ENCODE measurements at regions not wholly inside any gene's neighbourhood (a gene's known extent, or its start where the extent isn't known, plus 50 kb on each side); places are given as distances from the start of the nearest gene placed in this dataset.

GRCh38 chr5:34487956-34488355 lies 168.2 kb upstream of the RAI14 start:
- H3K9me3 Mint-ChIP-seq (ENCODE audit: low read depth), result no peaks in the 10 kb centered on the region
- peak overlapping the region; percentile 89 for H3K27ac Mint-ChIP-seq
- no peaks in the 10 kb centered on the region for H3K36me3 Mint-ChIP-seq (ENCODE audit: insufficient read depth)
- no peak overlapping the region for H3K4me3 Mint-ChIP-seq (ENCODE audit: low read depth)
- H3K4me1 Mint-ChIP-seq (ENCODE audit: low read depth), result peaks cover 71% of the 10 kb centered on the region
- TF ChIP-seq, protein P1, sequence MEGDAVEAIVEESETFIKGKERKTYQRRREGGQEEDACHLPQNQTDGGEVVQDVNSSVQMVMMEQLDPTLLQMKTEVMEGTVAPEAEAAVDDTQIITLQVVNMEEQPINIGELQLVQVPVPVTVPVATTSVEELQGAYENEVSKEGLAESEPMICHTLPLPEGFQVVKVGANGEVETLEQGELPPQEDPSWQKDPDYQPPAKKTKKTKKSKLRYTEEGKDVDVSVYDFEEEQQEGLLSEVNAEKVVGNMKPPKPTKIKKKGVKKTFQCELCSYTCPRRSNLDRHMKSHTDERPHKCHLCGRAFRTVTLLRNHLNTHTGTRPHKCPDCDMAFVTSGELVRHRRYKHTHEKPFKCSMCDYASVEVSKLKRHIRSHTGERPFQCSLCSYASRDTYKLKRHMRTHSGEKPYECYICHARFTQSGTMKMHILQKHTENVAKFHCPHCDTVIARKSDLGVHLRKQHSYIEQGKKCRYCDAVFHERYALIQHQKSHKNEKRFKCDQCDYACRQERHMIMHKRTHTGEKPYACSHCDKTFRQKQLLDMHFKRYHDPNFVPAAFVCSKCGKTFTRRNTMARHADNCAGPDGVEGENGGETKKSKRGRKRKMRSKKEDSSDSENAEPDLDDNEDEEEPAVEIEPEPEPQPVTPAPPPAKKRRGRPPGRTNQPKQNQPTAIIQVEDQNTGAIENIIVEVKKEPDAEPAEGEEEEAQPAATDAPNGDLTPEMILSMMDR (IDR thresholded peaks at IDR 0.05; ENCODE audit: unreplicated experiment), result no peak
- no peak for DNase-seq (ENCODE audit: low spot score, unreplicated experiment)
- no peaks in the 10 kb centered on the region for H3K27me3 Mint-ChIP-seq

DNA sequence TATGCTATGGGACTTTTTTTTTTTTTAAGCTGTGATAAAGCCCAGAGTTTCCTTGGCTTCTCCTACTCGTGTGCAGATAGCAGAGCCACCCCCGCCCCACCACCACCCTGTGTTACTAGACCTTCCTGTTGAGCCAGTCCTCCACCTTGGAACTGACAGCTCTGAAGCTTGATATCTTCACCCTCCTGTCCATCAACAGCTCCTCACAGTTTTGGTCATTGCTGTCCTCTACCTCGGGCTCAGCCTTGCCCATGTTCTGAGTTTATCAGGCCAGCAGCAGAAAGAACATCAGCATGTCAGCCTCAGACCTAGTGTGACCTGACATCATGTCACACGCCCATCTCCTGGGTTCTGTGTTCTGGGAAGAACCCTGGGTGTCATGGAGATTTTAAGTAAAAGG lies 167.1 kb upstream of the RAI14 start:
- Mint-ChIP-seq H3K9me3 (ENCODE audit: low read depth) (no peaks in the 10 kb centered on the region), H3K27ac (peak overlapping the region; percentile 84), H3K4me1 (ENCODE audit: low read depth) (peaks cover 65% of the 10 kb centered on the region), H3K36me3 (ENCODE audit: insufficient read depth) (no peaks in the 10 kb centered on the region), H3K4me3 (ENCODE audit: low read depth) (no peak overlapping the region), H3K27me3 (no peaks in the 10 kb centered on the region)
- TF ChIP-seq, protein P1 (IDR thresholded peaks at IDR 0.05; ENCODE audit: unreplicated experiment), result no peak
- DNase-seq (ENCODE audit: low spot score, unreplicated experiment), result no peak

DNA sequence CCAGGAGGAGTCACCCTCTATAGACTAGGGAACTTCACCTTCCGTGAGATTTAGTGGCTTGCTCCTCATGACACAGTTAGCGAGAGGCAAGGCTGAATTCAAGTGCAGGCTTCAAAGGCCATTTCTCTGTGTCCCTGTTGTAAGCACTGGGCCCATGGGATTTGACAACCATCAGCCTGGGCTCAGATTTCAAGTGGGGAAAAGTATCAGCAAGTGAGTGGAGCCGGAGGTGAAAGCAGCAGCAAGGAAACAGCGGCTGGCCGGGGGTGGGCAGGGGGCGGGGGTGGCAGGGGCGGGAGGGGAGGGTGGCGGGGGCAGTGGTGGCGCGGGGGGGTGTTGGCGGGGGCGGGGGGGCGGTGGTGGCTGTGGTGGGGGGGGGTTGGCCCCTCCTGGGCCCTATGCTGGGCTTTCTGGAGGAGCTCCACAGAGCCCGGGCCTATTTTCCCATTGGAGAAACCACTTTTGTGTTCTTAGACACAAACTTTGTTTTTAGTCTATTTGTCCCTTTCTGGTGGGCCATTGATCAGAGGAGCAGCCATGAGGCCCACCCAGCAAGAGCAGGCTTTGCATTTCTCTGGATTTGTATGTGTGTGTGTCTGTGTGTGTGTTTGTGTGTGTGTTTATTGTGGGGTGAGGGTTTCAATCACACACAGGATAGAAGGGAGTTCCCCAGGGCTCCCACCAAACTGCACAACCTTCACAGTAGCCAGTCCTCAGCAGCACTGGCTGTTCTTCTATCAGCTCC lies 165.4 kb upstream of the RAI14 start:
- DNase-seq (ENCODE audit: low spot score, unreplicated experiment), result no peak
- no peaks in the 10 kb centered on the region for H3K36me3 Mint-ChIP-seq (ENCODE audit: insufficient read depth)
- H3K27ac Mint-ChIP-seq, result peak overlapping the region; percentile 92
- peaks cover 51% of the 10 kb centered on the region for H3K4me1 Mint-ChIP-seq (ENCODE audit: low read depth)
- TF ChIP-seq, protein P1 (IDR thresholded peaks at IDR 0.05; ENCODE audit: unreplicated experiment), result no peak
- H3K4me3 Mint-ChIP-seq (ENCODE audit: low read depth), result peak overlapping the region; percentile 30
- H3K27me3 Mint-ChIP-seq, result no peaks in the 10 kb centered on the region
- peaks cover 3% of the 10 kb centered on the region for H3K9me3 Mint-ChIP-seq (ENCODE audit: low read depth)

DNA sequence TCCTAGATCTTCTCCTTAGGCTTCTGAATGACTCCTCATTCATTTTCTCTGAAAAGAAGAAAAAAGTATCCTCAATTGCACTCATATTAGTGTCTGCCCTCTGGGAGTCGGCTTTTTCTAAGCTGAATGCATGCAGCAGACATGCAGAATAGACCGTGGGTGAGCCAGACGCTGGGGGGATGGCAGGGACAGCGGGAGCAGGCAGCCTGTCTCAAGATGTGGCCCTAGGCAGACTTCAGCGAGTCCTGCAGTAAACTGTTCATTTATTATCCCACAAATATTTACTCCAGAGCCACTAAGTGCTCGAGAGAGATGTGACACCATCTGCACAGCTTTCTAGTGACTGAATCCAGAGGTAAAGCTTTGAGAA lies 164.9 kb upstream of the RAI14 start:
- no peaks in the 10 kb centered on the region for H3K27me3 Mint-ChIP-seq
- DNase-seq (ENCODE audit: low spot score, unreplicated experiment), result no peak
- TF ChIP-seq, protein P1 (IDR thresholded peaks at IDR 0.05; ENCODE audit: unreplicated experiment), result no peak
- H3K9me3 Mint-ChIP-seq (ENCODE audit: low read depth), result peaks cover 3% of the 10 kb centered on the region
- H3K36me3 Mint-ChIP-seq (ENCODE audit: insufficient read depth), result no peaks in the 10 kb centered on the region
- peak overlapping the region; percentile 88 for H3K27ac Mint-ChIP-seq
- no peak overlapping the region for H3K4me3 Mint-ChIP-seq (ENCODE audit: low read depth)
- H3K4me1 Mint-ChIP-seq (ENCODE audit: low read depth), result peaks cover 48% of the 10 kb centered on the region

DNA sequence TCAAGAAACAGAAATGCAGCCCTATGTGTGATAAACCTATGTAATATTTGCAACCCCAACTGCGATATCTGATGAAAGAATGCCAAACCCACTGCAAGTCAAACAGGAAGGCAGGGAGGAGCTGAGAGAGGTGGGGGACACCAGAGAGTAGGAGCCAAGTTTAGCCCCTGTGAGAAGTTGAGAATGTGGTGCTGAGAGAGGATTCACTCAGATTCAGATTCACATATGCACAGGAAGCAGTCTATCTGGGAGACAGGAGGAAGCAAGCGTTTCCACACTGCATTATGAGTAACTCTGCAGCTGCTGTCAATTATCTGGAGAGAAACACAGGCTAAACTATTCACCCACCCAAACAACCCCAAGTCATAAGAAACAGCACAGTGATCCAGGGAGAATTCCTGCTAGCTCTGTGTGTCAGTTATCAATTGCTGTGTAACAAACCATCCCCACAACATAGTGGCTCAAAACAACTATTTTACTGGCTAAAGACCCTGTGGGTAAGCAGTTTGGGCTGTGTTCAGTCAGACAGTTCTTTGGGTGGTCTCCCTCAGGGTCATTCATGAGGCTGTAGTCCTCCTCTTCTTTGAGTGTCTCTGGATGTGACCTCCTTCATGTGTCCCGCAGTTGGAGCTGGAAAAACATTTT lies 161.9 kb upstream of the RAI14 start:
- Mint-ChIP-seq H3K4me3 (ENCODE audit: low read depth) (no peak overlapping the region), H3K36me3 (ENCODE audit: insufficient read depth) (no peaks in the 10 kb centered on the region), H3K4me1 (ENCODE audit: low read depth) (peaks cover 38% of the 10 kb centered on the region), H3K27ac (no peak overlapping the region), H3K27me3 (no peaks in the 10 kb centered on the region), H3K9me3 (ENCODE audit: low read depth) (peaks cover 3% of the 10 kb centered on the region)
- no peak for DNase-seq (ENCODE audit: low spot score, unreplicated experiment)
- TF ChIP-seq, protein P1 (IDR thresholded peaks at IDR 0.05; ENCODE audit: unreplicated experiment), result no peak
